ENCODE measurements at regions not wholly inside any gene's neighbourhood (a gene's known extent, or its start where the extent isn't known, plus 50 kb on each side); places are given as distances from the start of the nearest gene placed in this dataset.

GRCh38 chr4:26024079-26024478, 110.1 kb downstream of the SMIM20 start:
- Histone ChIP-seq H3K27ac (ENCODE audit: low read length) (no peak overlapping the region), H3K4me1 (ENCODE audit: control insufficient read depth, insufficient read depth, low read length) (peaks cover 18% of the 10 kb centered on the region; the same call in 1 of the 2 replicates), H3K36me3 (ENCODE audit: control insufficient read depth, insufficient read depth, low read length) (no peaks in the 10 kb centered on the region), H3K4me3 (ENCODE audit: low read depth in 2 of 2, low read length in 2 of 2) (no peak overlapping the region), H3K9me3 (ENCODE audit: control insufficient read depth, insufficient read depth, low read depth, low read length) (no peaks in the 10 kb centered on the region), H3K27me3 (ENCODE audit: control insufficient read depth, insufficient read depth, low read length) (peaks cover 5% of the 10 kb centered on the region; the same call in 1 of the 2 replicates)
- no TSS peak for BruUV-seq (replicated peaks)
- in situ Hi-C loops (cut with HindIII; ENCODE audit: low pct_unique_long_range_greater_than_20kb, low sequenced_read_pairs) = no loop called here
- ChIA-PET POLR2A (no interaction called here), CTCF (no interaction called here)
- DNase-seq (ENCODE audit: low read depth, low spot score) (no peak), ATAC-seq (no peak)
- intact Hi-C loops (cut with micrococcal nuclease; ENCODE audit: unreplicated experiment) = no loop called here
- TF ChIP-seq SIN3A (IDR thresholded peaks at IDR 0.05; ENCODE audit: borderline replicate concordance, insufficient read depth, low read depth, low read length) = no peak
- no peak for TF ChIP-seq CTCF (IDR thresholded peaks at IDR 0.05)
- TF ChIP-seq POLR2AphosphoS5 (IDR thresholded peaks at IDR 0.05; ENCODE audit: low read depth, low read length) = no peak
- TF ChIP-seq TCF7L2 (IDR thresholded peaks at IDR 0.05; ENCODE audit: low read depth, low read length) = no peak
- no peak for TF ChIP-seq REST (IDR thresholded peaks at IDR 0.05; ENCODE audit: insufficient read depth in 1 of 2, low read depth in 2 of 2, low read length in 1 of 2)

- H3K27ac ChIP-seq (ENCODE audit: low read length) = no peak overlapping the region
- no peak for TF ChIP-seq SIN3A (IDR thresholded peaks at IDR 0.05; ENCODE audit: borderline replicate concordance, insufficient read depth, low read depth, low read length)
- no peak for TF ChIP-seq TCF7L2 (IDR thresholded peaks at IDR 0.05; ENCODE audit: low read depth, low read length)
- no peak for TF ChIP-seq REST (IDR thresholded peaks at IDR 0.05; ENCODE audit: insufficient read depth in 1 of 2, low read depth in 2 of 2, low read length in 1 of 2)
- TF ChIP-seq POLR2AphosphoS5 (IDR thresholded peaks at IDR 0.05; ENCODE audit: low read depth, low read length) = no peak
- TF ChIP-seq CTCF (IDR thresholded peaks at IDR 0.05) = no peak
- BruUV-seq (replicated peaks) = no TSS peak
- H3K36me3 ChIP-seq (ENCODE audit: control insufficient read depth, insufficient read depth, low read length) = no peaks in the 10 kb centered on the region
- DNase-seq (ENCODE audit: low read depth, low spot score) (no peak), ATAC-seq (no peak)
- intact Hi-C loops (cut with micrococcal nuclease; ENCODE audit: unreplicated experiment) (no loop called here), in situ Hi-C loops (cut with HindIII; ENCODE audit: low pct_unique_long_range_greater_than_20kb, low sequenced_read_pairs) (no loop called here)
- CTCF ChIA-PET = no interaction called here
- no peaks in the 10 kb centered on the region; the same call in 1 of the 2 replicates for H3K27me3 ChIP-seq (ENCODE audit: control insufficient read depth, insufficient read depth, low read length)
- peaks cover 4% of the 10 kb centered on the region; the same call in 1 of the 2 replicates for H3K4me1 ChIP-seq (ENCODE audit: control insufficient read depth, insufficient read depth, low read length)
- no peaks in the 10 kb centered on the region for H3K9me3 ChIP-seq (ENCODE audit: control insufficient read depth, insufficient read depth, low read depth, low read length)
- POLR2A ChIA-PET = no interaction called here
- H3K4me3 ChIP-seq (ENCODE audit: low read depth in 2 of 2, low read length in 2 of 2) = no peak overlapping the region
These were observed 114.2 kb downstream of the SMIM20 start for GRCh38 chr4:26028133-26028792.

Measured in Panc1 (cell line).